Body of pancreas (tissue), 4 donors: ENCODE measurements at regions not wholly inside any gene's neighbourhood (a gene's known extent, or its start where the extent isn't known, plus 50 kb on each side); places are given as distances from the start of the nearest gene placed in this dataset.

Experiments used
- POLR2A ChIP-seq, 3 donors: fragments of 450-650 bp; IDR thresholded peaks; one replicate each; pipeline ENCODE4 v1.6.1; 2016; ENCODE audit warnings: antibody characterized with exemption in 3 of 3, mild to moderate bottlenecking in 2 of 3
- TF ChIP-seq, protein P1 (sequence below), 7 experiments: fragments of 450-650 bp in 4 of 7; fragments of 200-600 bp in 3 of 7; sonication (generic) in 3 of 7; IDR thresholded peaks; one replicate each; pipeline ENCODE4 v1.5.1; 2016 to 2019; ENCODE audit warnings: antibody characterized with exemption in 7 of 7

DNA sequence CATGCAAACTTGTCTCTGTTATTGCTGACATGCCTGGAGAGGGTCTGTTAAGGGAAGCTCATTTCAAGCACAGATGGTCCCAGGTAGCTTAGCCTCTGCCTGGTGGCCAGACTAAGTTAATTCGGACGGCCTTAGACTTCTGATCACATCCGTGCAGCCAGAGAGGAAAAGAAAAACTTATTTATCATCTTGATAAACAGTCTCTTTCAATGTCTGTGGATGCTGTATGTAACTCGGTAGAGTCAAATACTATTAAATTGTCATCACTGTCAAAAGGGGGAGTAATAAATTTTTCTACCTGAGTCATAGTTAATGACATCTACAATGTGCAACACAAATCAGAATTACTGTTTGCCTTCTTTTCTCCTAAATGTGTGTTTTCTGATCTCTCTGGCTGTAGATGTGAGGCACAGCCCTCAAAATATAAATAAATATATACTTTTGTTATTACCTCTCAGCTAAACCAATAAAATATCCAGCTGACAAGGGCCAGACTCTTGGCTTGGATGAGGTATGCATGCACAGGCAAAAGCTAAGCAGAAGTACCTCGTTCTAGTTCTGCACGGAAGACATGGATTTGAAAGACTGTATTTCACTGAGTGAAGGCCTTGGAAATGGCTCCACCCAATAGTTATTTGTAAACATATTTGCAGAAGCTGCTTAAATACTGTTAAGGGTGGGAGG is 530.0 kb downstream of the TAFA4 start:
- TF ChIP-seq, protein P1, sequence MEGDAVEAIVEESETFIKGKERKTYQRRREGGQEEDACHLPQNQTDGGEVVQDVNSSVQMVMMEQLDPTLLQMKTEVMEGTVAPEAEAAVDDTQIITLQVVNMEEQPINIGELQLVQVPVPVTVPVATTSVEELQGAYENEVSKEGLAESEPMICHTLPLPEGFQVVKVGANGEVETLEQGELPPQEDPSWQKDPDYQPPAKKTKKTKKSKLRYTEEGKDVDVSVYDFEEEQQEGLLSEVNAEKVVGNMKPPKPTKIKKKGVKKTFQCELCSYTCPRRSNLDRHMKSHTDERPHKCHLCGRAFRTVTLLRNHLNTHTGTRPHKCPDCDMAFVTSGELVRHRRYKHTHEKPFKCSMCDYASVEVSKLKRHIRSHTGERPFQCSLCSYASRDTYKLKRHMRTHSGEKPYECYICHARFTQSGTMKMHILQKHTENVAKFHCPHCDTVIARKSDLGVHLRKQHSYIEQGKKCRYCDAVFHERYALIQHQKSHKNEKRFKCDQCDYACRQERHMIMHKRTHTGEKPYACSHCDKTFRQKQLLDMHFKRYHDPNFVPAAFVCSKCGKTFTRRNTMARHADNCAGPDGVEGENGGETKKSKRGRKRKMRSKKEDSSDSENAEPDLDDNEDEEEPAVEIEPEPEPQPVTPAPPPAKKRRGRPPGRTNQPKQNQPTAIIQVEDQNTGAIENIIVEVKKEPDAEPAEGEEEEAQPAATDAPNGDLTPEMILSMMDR (IDR thresholded peaks at IDR 0.05) = no peak
- no peak for TF ChIP-seq POLR2A (IDR thresholded peaks at IDR 0.05)
